Superior temporal gyrus (tissue), 1 donor: ENCODE measurements at regions not wholly inside any gene's neighbourhood (a gene's known extent, or its start where the extent isn't known, plus 50 kb on each side); places are given as distances from the start of the nearest gene placed in this dataset.

Experiments used
- DNase-seq: peaks from one replicate; pipeline ENCODE4 v3.0.0-alpha.2; 2016; ENCODE audit errors: extremely low spot score

- no peak for DNase-seq
Measured at GRCh38 chr3:159817126-159817525, 171.5 kb upstream of the IL12A start.

GRCh38 chr3:159817571-159817970 lies 171.1 kb upstream of the IL12A start:
- DNase-seq: no peak

DNA sequence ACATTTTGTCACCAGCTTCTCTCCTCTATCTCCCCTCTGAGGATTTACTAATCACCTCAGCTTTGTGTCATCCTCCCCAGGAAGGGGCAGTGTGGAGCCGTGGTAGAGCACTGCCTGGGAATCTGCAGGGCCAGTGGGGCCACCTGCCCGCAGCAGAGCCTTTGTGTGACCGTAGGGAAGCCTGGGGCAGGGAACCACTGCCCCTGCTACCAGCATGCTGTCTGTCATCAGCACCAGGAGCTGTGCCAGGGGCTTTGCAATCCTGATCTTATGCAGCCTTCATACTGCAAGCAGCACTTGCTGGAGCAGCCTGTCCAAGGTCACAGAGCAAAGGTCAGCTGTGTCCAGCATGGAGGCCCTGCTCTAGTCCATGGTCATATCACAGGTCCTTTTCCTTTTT lies 170.2 kb upstream of the IL12A start:
- no peak for DNase-seq

DNA sequence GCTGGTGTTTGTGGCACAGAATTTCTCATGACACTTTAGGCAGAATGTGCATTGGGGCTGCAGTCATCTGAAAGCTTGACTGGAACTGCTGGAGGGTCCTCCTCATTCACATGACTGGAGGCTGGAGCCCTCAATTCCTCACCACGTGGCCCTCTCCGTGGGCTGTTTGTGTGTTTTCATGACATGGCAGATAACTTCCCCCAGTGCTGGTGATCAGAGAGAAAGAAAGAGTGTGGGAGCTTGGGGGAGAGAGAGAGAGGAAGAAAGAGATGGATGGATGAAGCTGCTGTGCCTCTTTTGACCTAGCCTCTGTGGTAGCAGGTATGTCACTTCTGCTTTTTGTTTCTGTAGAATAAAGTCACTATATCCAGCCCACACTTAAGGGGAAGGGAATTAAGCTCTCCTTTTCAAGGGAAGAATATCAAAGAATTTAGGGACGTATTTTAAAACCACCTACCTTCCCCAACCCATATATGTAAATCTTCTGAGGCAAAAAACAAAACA lies 169.6 kb upstream of the IL12A start:
- DNase-seq: no peak

DNA sequence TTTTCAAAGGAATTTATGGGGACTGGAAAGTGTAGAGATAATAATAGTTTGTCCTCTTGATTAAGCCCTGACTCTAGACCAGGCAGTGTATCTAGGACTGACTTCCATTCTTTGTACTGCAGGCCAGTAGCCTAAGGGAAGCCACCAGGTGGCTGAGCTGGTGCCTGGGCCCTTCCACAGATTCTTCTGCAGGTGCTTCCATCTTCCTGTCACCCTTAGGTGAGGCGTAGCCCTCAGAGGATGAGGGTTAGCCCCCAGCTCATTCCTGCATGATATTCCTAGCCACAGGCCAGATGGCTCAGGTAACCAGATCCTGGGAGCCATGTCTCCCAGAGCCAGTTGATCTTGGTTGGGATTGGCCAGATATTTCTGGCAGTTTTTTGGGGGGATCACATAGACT lies 169.0 kb upstream of the IL12A start:
- no peak for DNase-seq

DNA sequence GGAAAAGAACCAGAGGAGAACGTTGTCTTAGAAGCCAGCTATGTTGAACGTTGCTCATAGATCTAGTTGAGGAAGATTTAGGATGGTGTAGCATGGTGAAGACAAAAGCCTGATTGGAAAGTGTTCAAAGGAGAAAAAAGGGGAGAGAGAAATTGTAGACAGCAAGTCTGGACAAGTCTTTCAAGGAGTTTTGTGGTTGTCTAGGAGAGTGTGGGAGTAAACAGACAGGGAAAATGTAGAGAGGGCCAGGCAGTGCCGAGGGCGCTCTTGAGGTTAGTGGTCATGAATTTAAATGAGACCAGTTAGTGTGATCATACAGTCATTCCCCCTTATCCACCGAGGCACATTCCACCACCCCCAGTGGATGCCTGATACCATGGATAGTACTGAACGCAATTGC lies 167.5 kb upstream of the IL12A start:
- peak; percentile 31 for DNase-seq

DNA sequence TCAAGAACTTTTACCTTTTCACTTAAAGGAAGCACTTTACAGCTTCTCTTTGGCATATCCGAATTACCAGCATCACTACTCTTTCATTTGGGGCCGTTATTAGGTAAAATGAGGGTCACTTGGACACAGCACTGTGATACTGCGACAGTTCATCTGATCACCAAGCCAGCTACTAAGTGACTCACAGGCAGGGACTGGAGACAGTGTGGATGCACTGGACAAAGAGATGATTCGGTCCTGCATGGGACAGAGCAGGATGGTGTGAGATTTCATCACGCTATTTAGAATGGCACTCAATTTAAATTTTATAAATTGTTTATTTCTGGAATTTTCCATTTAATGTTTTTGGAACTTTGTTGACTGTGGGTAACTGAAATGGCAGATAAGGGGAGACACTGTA lies 166.9 kb upstream of the IL12A start:
- peak; percentile 40 for DNase-seq

- DNase-seq: no peak
Measured at GRCh38 chr3:159823780-159824179, 164.9 kb upstream of the IL12A start.

GRCh38 chr3:159824333-159824732 lies 164.3 kb upstream of the IL12A start:
- no peak for DNase-seq

DNA sequence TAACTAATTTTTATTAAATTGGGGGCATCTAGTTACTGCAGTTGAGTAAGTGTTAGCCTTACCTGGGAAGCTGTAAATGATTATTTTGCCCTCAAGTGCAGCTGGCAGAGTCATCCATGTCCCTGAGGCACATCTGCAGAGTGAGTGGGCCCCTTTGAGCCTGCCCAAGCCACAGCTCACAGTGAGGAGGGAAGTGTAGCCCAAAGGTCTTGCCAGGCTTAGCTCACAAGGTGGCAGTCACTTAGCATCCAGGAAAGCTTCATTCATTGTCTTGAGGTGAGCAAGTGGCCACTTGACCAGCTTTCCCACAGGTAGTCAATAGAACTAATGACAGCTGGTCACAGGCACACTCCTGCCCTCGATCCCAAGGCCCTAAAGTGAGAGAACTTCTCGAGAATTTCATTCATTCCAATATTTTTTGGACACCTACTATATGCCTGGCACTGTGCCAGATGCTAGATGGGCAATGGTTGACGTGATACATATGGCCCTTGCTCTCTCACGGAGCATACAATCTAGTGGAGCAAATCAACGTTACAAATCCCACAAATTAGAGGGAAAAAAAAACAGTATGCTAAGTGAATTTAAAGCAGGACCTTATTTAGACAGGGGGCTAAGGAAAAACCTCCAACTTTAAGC lies 163.3 kb upstream of the IL12A start:
- no peak for DNase-seq

- peak; percentile 95 for DNase-seq
Measured at GRCh38 chr3:159828542-159828943, 160.1 kb upstream of the IL12A start.

DNA sequence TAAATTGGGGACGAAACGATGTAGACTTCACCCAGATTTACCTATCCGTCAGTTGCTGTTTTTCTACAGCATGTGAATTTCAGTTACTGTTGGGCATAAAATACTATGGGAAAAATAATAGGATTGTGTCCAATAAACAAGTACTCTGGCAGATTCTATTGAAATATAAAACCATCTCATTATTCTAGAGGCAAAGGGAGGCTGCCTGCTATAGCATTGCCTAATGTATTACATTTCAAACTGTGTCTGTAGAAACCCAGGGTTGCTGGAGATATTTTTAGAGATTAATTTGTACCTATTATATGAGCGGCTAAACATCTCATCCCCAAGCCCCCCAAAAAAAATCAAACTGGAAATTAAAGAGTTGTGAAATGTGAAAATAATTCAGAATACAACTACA lies 159.6 kb upstream of the IL12A start:
- DNase-seq: no peak

- DNase-seq: peak; percentile 78
Measured at GRCh38 chr3:159829539-159830227, 159.0 kb upstream of the IL12A start.

DNA sequence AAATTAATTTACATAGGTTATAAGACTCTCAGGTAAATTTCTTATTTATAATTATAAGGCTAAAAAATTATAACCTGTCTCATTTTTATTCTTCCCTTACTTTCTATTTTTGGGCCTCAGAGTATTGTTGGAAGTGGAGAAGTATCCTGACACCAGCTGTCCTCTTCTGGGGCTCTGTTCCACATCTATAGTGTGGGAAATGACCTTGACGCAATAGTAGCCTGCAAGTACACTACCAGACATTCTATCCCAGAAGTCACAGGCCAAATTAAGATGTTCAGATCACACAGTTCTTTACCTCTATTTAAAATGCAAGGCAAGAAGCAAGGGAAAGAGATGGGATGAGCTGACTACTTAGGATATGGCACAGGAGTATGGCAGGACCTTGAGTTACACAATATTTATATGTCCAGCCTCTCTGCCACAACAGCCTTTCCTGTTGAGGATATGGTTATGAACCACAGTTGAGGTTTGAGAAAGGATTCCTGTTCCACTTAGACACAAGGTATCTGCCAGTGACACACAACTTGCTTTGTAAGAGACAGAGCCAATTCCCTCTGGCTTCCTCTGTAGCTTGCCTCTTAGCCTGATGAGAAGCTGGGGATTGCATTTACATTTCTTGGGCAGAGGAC lies 158.0 kb upstream of the IL12A start:
- no peak for DNase-seq

- no peak for DNase-seq
Measured at GRCh38 chr3:159831466-159831865, 157.2 kb upstream of the IL12A start.

GRCh38 chr3:159832024-159832423 lies 156.6 kb upstream of the IL12A start:
- DNase-seq: no peak

DNA sequence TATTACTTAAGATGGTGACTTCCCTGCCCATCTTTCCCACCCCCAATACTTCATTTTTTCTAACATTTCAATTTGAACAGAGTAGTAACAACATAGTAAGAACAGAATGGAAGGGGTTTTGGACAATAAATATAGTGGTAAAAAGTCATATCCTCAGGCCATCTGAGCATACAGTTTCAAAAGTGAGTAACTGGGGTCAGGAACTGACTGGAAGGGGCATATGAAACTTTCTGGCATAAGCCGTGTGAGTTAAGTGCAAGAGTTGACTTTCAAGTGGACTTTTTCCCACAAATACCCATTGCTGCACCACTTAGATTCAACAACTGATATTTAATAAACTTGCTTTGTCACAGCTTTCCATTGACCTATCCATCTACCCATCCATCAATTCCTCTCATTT lies 153.5 kb upstream of the IL12A start:
- no peak for DNase-seq

DNA sequence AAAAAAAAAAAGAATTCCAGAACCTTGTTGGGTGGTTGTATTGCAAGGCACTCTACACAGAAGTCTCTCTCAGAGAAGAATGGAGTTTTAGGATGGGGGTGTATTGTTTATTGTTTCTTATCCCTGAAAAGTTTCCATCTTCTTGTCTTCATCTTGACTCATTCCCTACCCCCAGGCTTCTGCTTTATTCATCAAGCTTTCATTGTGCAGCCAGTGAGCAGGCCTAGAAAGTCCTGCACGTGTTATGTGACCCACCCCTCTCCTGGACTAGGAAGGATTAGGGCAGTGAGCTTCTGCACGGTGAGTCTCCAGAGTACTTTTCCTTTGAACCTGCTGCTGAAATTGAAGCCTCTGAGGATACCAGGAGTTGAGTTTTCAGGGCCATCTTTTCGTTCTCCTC lies 150.9 kb upstream of the IL12A start:
- DNase-seq: peak; percentile 41

DNA sequence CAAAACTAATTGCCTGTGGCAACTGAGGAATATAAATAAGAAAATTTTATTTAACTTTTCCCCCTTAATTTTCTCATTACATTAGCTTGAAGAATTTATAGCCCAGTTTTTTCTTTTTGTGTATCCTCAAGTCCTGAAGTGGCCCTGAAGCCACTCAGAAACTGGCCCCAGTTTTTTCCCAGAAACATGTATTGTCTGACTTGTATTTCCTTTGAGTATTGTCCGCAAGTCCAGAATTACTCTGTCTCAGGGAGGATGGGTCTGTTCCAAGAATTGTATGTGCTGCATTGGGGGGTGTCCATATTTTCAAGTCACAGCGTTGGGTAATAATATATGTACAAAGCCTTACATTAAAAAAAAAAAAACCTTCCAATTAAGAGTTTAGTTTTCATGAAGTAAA lies 149.7 kb upstream of the IL12A start:
- DNase-seq: peak; percentile 58

DNA sequence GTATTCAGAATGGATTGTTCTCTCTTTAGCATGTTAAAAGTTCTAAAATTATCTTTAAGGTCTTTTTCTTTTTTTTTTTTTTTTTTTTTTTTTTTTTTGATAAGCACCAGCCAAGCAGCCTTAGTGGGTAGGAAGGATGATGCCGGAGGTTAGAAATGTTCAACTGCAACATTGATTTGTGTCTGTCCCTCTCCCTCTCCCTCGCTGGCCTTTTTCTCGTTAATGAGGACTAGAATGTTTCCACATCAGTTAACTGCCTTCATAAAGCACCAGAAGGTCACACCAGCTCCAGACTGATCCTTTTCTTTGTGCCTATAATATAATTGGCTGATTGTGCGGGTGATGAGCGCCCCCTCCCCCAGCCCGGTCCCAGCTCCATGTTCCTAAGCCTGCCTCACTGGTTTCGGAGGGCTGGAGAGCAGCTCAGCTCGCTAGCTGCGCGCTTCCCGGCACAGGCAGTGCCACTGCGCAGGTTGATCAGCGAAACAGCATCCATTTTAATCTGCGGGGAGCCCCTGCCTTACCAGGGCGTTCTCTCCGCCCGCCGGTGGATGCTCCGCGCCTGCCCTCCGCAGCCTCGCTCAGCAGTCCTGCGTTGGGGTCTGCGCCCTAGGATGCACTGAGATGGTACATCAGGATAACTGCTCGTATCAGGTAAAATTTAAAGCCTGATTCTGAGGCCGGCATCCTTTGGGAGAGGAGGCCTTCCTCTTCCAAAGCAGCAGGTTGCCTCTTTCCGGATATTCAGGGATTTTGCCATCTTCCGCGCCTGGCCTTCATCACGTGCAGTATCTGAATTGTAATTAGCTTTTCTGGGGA lies 148.9 kb upstream of the IL12A start, which contains the start of gene SCHIP1:
SCHIP1 (plus strand) TSS at position 301 of the 819 bp plus-strand sequence.
- DNase-seq: peak; percentile 95

DNA sequence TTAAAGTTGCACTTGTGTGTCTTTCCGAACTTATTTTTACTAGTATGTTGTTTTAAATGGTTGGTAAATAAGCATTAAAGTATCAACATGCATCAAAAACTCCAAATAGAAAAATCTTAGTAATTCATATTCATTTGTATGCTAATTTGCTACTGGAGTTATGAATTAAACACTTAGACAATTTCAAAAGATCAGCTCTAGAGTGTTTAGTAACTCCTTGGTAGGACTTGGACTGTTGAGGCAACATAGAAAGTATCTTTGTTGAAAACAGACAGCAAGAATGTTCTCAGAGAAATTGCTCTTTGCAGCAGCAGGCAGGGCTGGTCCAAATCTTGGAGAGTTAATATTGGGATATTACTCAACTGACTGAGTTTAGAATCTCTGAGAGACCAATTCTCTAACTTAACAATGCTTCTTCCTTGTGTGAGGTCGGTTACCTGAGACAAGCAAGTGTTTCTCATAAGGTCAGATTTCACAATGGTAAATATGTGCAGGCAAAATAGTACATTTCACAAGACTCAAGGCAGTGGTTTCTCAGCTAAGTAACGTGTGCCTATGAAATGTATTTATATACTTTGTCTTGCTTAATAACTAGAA lies 147.8 kb upstream of the IL12A start:
- peak; percentile 84 for DNase-seq

DNA sequence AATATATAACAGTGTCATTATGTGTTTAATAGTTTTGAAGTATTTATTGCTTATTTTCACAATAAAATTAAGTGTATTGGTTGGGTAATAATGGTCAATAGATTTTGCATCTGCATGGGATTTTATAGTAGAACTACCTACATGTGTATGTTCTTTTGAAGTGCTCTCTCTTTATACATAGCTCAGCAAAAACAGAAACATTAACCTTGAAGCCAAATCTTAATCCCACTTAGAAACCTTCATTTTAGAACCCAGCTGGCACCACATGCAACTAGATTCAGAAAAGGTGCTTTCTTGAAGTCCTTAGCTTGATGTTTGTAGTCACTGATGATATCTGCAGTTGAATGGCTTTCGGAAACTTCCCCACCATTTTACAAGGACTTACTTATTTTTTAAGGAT lies 146.9 kb upstream of the IL12A start:
- peak; percentile 74 for DNase-seq
